Sigmoid colon (tissue), 4 donors: ENCODE measurements at regions not wholly inside any gene's neighbourhood (a gene's known extent, or its start where the extent isn't known, plus 50 kb on each side); places are given as distances from the start of the nearest gene placed in this dataset.

ENCODE experiments used
- CTCF ChIP-seq, 4 experiments: fragments of 450-650 bp in 3 of 4; fragments of 200-600 bp in 1 of 4; IDR thresholded peaks; one replicate each; pipeline ENCODE4 v1.5.1; 2016 to 2019; ENCODE audit warnings: antibody characterized with exemption in 4 of 4, mild to moderate bottlenecking in 3 of 4, moderate library complexity in 2 of 4
- EP300 ChIP-seq, 4 donors: sonication (generic); formaldehyde crosslinking; IDR thresholded peaks; one replicate each; pipeline ENCODE4 v1.6.1; 2017; ENCODE audit warnings: antibody characterized with exemption in 4 of 4
- POLR2AphosphoS5 ChIP-seq, 4 donors: sonication (generic); formaldehyde crosslinking; IDR thresholded peaks; one replicate each; pipeline ENCODE4 v1.6.1; 2017; ENCODE audit warnings: antibody characterized with exemption in 4 of 4

GRCh38 chr6:47093169-47093568 lies 51.0 kb upstream of the ADGRF1 start:
- no peak for TF ChIP-seq CTCF (IDR thresholded peaks at IDR 0.05)
- no peak for TF ChIP-seq EP300 (IDR thresholded peaks at IDR 0.05)
- TF ChIP-seq POLR2AphosphoS5 (IDR thresholded peaks at IDR 0.05): no peak
